ENCODE measurements at regions not wholly inside any gene's neighbourhood (a gene's known extent, or its start where the extent isn't known, plus 50 kb on each side); places are given as distances from the start of the nearest gene placed in this dataset.
"Not testable (repeated sequence)": the region's sequence is repeated elsewhere in the genome, so short reads cannot be mapped to it uniquely, and the experiment has no call there.

DNA sequence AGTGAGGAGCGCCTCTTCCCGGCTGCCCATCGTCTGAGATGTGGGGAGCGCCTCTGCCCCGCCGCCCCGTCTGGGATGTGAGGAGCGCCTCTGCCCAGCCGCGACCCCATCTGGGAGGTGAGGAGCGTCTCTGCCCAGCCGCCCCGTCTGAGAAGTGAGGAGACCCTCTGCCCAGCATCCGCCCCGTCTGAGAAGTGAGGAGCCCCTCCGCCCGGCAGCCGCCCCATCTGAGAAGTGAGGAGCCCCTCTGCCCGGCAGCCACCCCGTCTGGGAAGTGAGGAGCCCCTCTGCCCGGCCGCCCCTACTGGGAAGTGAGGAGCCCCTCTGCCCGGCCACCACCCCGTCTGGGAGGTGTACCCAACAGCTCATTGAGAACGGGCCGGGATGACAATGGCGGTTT is 54.4 kb upstream of the SMURF2 start:
- TF ChIP-seq, protein P1, sequence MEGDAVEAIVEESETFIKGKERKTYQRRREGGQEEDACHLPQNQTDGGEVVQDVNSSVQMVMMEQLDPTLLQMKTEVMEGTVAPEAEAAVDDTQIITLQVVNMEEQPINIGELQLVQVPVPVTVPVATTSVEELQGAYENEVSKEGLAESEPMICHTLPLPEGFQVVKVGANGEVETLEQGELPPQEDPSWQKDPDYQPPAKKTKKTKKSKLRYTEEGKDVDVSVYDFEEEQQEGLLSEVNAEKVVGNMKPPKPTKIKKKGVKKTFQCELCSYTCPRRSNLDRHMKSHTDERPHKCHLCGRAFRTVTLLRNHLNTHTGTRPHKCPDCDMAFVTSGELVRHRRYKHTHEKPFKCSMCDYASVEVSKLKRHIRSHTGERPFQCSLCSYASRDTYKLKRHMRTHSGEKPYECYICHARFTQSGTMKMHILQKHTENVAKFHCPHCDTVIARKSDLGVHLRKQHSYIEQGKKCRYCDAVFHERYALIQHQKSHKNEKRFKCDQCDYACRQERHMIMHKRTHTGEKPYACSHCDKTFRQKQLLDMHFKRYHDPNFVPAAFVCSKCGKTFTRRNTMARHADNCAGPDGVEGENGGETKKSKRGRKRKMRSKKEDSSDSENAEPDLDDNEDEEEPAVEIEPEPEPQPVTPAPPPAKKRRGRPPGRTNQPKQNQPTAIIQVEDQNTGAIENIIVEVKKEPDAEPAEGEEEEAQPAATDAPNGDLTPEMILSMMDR (IDR thresholded peaks at IDR 0.05; ENCODE audit: borderline replicate concordance, extremely low read depth, low read length, poor library complexity, severe bottlenecking): not testable (repeated sequence)
- not testable (repeated sequence) for TF ChIP-seq EZH2 (IDR thresholded peaks at IDR 0.05; ENCODE audit: borderline replicate concordance, low read depth, low read length, severe bottlenecking)
